ENCODE measurements at regions not wholly inside any gene's neighbourhood (a gene's known extent, or its start where the extent isn't known, plus 50 kb on each side); places are given as distances from the start of the nearest gene placed in this dataset.
"Not testable (repeated sequence)": the region's sequence is repeated elsewhere in the genome, so short reads cannot be mapped to it uniquely, and the experiment has no call there.

DNA sequence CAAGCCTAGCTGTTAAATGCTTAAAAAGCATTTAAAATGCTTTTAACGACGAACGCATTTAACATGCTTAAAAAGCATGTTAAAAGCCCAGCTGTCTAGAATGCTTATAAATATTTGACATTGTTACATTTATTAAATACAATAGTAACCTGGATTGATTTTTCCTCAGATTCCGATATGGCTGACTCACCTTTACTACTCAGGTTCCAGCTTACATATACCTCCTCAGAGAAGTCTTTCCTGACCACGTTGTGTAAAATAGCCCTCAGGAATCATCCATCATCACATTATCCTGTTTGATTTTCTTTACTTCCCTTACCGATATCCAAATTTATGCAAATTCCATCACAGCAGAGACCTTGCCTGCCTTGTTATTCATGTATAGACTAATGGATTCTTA lies 51.4 kb downstream of the SLC41A2 start:
- H3K27me3 ChIP-seq (ENCODE audit: insufficient read depth, poor library complexity, severe bottlenecking): no peaks in the 10 kb centered on the region
- no peak overlapping the region for H3K27ac ChIP-seq (replicated peaks)
- TF ChIP-seq POLR2AphosphoS5 (IDR thresholded peaks at IDR 0.05; ENCODE audit: low read depth) (no peak), SPI1 (IDR thresholded peaks at IDR 0.05; ENCODE audit: borderline replicate concordance, low read depth) (no peak), GABPA (IDR thresholded peaks at IDR 0.05; ENCODE audit: low read depth) (no peak)
- TF ChIP-seq, protein P1, sequence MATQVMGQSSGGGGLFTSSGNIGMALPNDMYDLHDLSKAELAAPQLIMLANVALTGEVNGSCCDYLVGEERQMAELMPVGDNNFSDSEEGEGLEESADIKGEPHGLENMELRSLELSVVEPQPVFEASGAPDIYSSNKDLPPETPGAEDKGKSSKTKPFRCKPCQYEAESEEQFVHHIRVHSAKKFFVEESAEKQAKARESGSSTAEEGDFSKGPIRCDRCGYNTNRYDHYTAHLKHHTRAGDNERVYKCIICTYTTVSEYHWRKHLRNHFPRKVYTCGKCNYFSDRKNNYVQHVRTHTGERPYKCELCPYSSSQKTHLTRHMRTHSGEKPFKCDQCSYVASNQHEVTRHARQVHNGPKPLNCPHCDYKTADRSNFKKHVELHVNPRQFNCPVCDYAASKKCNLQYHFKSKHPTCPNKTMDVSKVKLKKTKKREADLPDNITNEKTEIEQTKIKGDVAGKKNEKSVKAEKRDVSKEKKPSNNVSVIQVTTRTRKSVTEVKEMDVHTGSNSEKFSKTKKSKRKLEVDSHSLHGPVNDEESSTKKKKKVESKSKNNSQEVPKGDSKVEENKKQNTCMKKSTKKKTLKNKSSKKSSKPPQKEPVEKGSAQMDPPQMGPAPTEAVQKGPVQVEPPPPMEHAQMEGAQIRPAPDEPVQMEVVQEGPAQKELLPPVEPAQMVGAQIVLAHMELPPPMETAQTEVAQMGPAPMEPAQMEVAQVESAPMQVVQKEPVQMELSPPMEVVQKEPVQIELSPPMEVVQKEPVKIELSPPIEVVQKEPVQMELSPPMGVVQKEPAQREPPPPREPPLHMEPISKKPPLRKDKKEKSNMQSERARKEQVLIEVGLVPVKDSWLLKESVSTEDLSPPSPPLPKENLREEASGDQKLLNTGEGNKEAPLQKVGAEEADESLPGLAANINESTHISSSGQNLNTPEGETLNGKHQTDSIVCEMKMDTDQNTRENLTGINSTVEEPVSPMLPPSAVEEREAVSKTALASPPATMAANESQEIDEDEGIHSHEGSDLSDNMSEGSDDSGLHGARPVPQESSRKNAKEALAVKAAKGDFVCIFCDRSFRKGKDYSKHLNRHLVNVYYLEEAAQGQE (IDR thresholded peaks at IDR 0.05; ENCODE audit: insufficient replicate concordance, low read depth): no peak
- TF ChIP-seq, protein P2, sequence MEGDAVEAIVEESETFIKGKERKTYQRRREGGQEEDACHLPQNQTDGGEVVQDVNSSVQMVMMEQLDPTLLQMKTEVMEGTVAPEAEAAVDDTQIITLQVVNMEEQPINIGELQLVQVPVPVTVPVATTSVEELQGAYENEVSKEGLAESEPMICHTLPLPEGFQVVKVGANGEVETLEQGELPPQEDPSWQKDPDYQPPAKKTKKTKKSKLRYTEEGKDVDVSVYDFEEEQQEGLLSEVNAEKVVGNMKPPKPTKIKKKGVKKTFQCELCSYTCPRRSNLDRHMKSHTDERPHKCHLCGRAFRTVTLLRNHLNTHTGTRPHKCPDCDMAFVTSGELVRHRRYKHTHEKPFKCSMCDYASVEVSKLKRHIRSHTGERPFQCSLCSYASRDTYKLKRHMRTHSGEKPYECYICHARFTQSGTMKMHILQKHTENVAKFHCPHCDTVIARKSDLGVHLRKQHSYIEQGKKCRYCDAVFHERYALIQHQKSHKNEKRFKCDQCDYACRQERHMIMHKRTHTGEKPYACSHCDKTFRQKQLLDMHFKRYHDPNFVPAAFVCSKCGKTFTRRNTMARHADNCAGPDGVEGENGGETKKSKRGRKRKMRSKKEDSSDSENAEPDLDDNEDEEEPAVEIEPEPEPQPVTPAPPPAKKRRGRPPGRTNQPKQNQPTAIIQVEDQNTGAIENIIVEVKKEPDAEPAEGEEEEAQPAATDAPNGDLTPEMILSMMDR (IDR thresholded peaks at IDR 0.05; ENCODE audit: insufficient read depth, low read length): no peak
- H3K4me3 ChIP-seq (replicated peaks; ENCODE audit: insufficient read depth, low read length): no peak overlapping the region
- no peak for DNase-seq (ENCODE audit: low read depth in 1 of 2, low spot score in 1 of 2)

DNA sequence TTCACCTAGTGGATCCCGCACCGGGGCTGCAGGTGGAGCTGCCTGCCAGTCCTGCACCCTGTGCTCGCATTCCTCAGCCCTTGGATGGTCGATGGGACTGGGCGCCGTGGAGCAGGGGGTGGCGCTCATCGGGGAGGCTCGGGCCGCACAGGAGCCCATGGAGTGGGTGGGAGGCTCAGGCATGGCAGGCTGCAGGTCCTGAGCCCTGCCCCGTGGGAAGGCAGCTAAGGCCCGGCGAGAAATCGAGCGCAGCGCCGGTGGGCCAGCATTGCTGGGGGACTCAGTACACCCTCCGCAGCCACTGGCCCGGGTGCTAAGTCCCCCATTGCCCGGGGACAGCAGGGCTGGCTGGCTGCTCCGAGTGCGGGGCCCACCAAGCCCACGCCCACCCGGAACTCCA lies 52.6 kb downstream of the SLC41A2 start:
- DNase-seq (ENCODE audit: low read depth in 1 of 2, low spot score in 1 of 2); H3K27me3 ChIP-seq (ENCODE audit: insufficient read depth, poor library complexity, severe bottlenecking); H3K27ac ChIP-seq (replicated peaks); H3K4me3 ChIP-seq (replicated peaks; ENCODE audit: insufficient read depth, low read length): not testable (repeated sequence)

DNA sequence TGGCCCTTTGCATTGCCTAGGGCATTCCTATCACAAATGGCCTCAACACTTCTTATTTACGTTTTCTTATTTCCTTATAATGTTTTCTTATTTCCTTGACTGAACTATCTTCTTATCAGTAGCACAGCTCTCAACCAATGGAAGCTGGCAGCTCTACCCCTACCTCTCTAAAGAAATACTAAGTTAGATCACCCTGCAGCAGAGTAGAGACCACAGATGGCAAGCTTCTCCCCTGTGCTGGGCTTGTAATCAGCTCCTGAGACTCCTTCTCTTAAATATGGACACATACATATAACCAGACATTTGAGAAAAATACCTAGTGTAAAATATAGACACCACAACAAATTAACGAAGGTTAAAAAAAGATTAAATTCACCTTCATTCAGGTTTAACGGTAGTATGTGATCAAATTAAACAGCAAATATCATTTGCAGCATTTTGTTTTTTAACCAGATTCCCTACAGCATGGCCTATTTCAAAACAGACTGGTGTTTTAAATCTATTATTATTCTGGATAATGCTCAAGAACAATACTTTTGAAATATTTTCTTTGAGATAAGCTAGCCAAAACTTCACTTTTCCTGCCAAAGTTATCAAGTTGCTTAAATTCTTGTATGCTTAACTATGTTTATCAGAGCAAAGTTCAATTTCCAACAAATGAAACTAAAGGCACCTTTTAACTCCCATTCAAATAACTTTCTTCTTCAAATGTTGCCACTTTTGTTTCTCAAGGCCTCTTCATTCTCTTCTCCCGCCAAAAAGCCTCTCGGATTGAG lies 54.3 kb downstream of the SLC41A2 start:
- TF ChIP-seq GABPA (IDR thresholded peaks at IDR 0.05; ENCODE audit: low read depth) (no peak), POLR2AphosphoS5 (IDR thresholded peaks at IDR 0.05; ENCODE audit: low read depth) (no peak), SPI1 (IDR thresholded peaks at IDR 0.05; ENCODE audit: borderline replicate concordance, low read depth) (no peak)
- TF ChIP-seq, protein P1 (IDR thresholded peaks at IDR 0.05; ENCODE audit: insufficient replicate concordance, low read depth): no peak
- TF ChIP-seq, protein P2 (IDR thresholded peaks at IDR 0.05; ENCODE audit: insufficient read depth, low read length): no peak
- no peak overlapping the region for H3K4me3 ChIP-seq (replicated peaks; ENCODE audit: insufficient read depth, low read length)
- no peaks in the 10 kb centered on the region for H3K27me3 ChIP-seq (ENCODE audit: insufficient read depth, poor library complexity, severe bottlenecking)
- no peak overlapping the region for H3K27ac ChIP-seq (replicated peaks)
- no peak for DNase-seq (ENCODE audit: low read depth in 1 of 2, low spot score in 1 of 2)

DNA sequence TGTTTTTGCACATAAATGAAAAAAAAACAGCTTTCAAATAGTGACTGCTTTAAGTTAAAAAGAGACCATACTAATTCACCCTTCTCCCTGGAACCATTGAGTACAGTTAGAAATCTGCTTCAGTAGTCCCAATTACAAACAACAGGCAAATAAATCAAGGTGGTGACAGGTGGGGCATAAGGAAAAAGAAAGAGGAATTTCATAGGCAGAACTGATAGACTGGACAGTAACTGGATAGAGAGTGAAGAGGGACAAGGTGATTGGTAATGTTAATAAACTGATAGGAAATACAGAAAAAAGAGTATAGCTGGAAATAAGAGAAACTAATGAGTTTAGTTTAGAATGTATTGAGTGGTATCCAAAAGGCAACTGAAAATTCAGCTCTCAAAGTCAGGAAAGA lies 56.0 kb downstream of the SLC41A2 start:
- Histone ChIP-seq H3K27me3 (ENCODE audit: insufficient read depth, poor library complexity, severe bottlenecking) (no peaks in the 10 kb centered on the region), H3K27ac (replicated peaks) (no peak overlapping the region), H3K4me3 (replicated peaks; ENCODE audit: insufficient read depth, low read length) (no peak overlapping the region)
- DNase-seq (ENCODE audit: low read depth in 1 of 2, low spot score in 1 of 2): no peak
- TF ChIP-seq POLR2AphosphoS5 (IDR thresholded peaks at IDR 0.05; ENCODE audit: low read depth) (no peak), SPI1 (IDR thresholded peaks at IDR 0.05; ENCODE audit: borderline replicate concordance, low read depth) (no peak), GABPA (IDR thresholded peaks at IDR 0.05; ENCODE audit: low read depth) (no peak)
- TF ChIP-seq, protein P2 (IDR thresholded peaks at IDR 0.05; ENCODE audit: insufficient read depth, low read length): no peak
- TF ChIP-seq, protein P1 (IDR thresholded peaks at IDR 0.05; ENCODE audit: insufficient replicate concordance, low read depth): no peak
